CD8-positive, alpha-beta memory T cell (primary cell): ENCODE measurements at regions not wholly inside any gene's neighbourhood (a gene's known extent, or its start where the extent isn't known, plus 50 kb on each side); places are given as distances from the start of the nearest gene placed in this dataset.
"Not testable (repeated sequence)": the region's sequence is repeated elsewhere in the genome, so short reads cannot be mapped to it uniquely, and the experiment has no call there.

Experiments
- CTCF ChIA-PET: fragments of 350-600 bp; sonication (Branson Sonifier 250); formaldehyde crosslinking; loops from one replicate; lab custom pipeline; 2021; ENCODE audit warnings: antibody characterized with exemption; lab: Charles Lee
- POLR2A ChIA-PET: fragments of 350-600 bp; sonication (Branson Sonifier 250); formaldehyde crosslinking; loops from one replicate; lab custom pipeline; 2021; ENCODE audit warnings: antibody characterized with exemption; lab: Charles Lee
- DNase-seq, 5 donors: peaks; one replicate each; pipeline versions ENCODE4 v3.0.0 to v3.0.0-alpha.2; 2020 to 2022; ENCODE audit warnings: mixed read lengths in 1 of 5
- H3K27ac ChIP-seq: one replicate; pipeline ENCODE4 v1.7.0; 2013; ENCODE audit warnings: low read depth, mild to moderate bottlenecking, low read length, moderate library complexity
- H3K27me3 ChIP-seq: 2 replicates; pipeline ENCODE4 v1.7.0; 2013; ENCODE audit warnings: low read length, mild to moderate bottlenecking; ENCODE audit not compliant: insufficient read depth, poor library complexity, severe bottlenecking
- H3K36me3 ChIP-seq: 2 replicates; pipeline ENCODE4 v1.7.0; 2013; ENCODE audit warnings: mild to moderate bottlenecking, low read length, moderate library complexity; ENCODE audit not compliant: insufficient read depth
- H3K4me1 ChIP-seq: 2 replicates; pipeline ENCODE4 v1.7.0; 2013; ENCODE audit warnings: mild to moderate bottlenecking, low read length, moderate library complexity; ENCODE audit not compliant: insufficient read depth
- H3K4me3 ChIP-seq: 2 replicates; pipeline ENCODE4 v1.7.0; 2013; ENCODE audit warnings: mild to moderate bottlenecking, low read length
- H3K9me3 ChIP-seq: 2 replicates; pipeline ENCODE4 v1.7.0; 2013; ENCODE audit warnings: mild to moderate bottlenecking, low read length
- H3K27ac Mint-ChIP-seq, 8 donors: one replicate each; pipeline ENCODE4 v1.8.0; 2020 to 2021; ENCODE audit warnings: mixed read lengths in 8 of 8, mild to moderate bottlenecking in 6 of 8, inconsistent platforms in 3 of 8, moderate library complexity in 3 of 8
- H3K27me3 Mint-ChIP-seq, 2 donors: one replicate each; pipeline ENCODE4 v1.8.0; 2020 to 2021; ENCODE audit warnings: mixed read lengths in 2 of 2, mild to moderate bottlenecking in 1 of 2, moderate library complexity in 1 of 2
- H3K36me3 Mint-ChIP-seq, 3 donors: one replicate each; pipeline ENCODE4 v1.8.0; 2020 to 2021; ENCODE audit warnings: mixed read lengths in 3 of 3, inconsistent platforms in 1 of 3, mild to moderate bottlenecking in 1 of 3
- H3K4me1 Mint-ChIP-seq, 3 donors: one replicate each; pipeline ENCODE4 v1.8.0; 2020 to 2021; ENCODE audit warnings: mixed read lengths in 3 of 3, inconsistent platforms in 1 of 3, mild to moderate bottlenecking in 1 of 3
- H3K4me3 Mint-ChIP-seq, 7 donors: one replicate each; pipeline ENCODE4 v1.8.0; 2020 to 2021; ENCODE audit warnings: mixed read lengths in 7 of 7, mild to moderate bottlenecking in 6 of 7, moderate library complexity in 4 of 7, inconsistent platforms in 2 of 7
- H3K9me3 Mint-ChIP-seq, 5 donors: one replicate each; pipeline ENCODE4 v1.8.0; 2020 to 2022; ENCODE audit warnings: mixed read lengths in 5 of 5, mild to moderate bottlenecking in 3 of 5, moderate library complexity in 2 of 5, inconsistent platforms in 1 of 5

DNA sequence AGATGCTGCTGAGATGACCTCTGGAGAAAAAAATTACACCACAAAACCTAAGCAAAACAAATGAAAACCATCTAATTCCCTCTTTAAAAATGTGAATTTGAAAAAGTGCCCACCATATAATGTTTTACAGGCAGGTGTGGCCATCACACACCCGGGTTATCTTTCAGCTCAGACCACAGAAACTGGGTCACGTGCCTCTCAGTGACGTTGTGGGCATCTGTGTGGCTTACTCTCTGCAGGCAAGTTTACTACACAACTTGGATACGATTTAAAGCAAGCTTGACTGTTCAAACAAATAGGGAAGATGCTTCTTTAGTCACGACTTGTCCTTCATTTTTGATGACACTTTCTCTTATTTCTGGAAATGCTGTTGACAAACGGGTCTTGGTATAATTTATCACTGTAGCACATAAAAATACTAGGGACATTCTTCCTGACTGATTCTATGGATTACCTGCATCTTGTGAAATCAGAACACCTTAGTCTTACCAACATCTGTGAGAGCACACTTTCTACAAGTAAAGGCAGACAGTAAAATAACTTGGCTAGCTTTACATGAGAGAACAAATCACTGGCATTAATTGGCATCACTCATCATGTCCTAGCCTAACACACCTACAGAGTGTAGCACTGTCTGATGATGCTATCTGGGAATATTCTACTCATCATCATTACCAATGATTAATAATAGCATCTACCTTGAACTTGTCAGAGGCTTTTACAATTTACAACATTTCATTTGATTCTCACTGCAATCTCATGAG lies 89.3 kb upstream of the EDEM3 start:
- H3K4me3 Mint-ChIP-seq: peak overlapping the region; percentile 49 to 69 (median 62)
- peaks cover 36% of the 10 kb centered on the region for H3K4me1 ChIP-seq
- H3K27me3 Mint-ChIP-seq: no peaks in the 10 kb centered on the region
- peaks cover under 1 to 2% (median under 1%) of the 10 kb centered on the region in 3 donors for H3K36me3 Mint-ChIP-seq
- H3K4me3 ChIP-seq: no peak overlapping the region
- no peaks in the 10 kb centered on the region for H3K27me3 ChIP-seq
- no peaks in the 10 kb centered on the region for H3K36me3 ChIP-seq
- DNase-seq: peak in 4 of 5 donors; percentile 63 to 90 (median 78)
- peak overlapping the region; percentile 1 for H3K27ac ChIP-seq
- CTCF ChIA-PET: interaction anchor here (0.7 to 1.4 kb wide), 5 partner anchors 11 to 130 kb away, joined by 3 read pairs; partner anchors contain the start of gene NIBAN1
- H3K9me3 ChIP-seq: no peaks in the 10 kb centered on the region
- POLR2A ChIA-PET: interaction anchor here (0.9 to 1.4 kb wide), 5 partner anchors 15 to 130 kb away, joined by 3 to 7 read pairs (median 3); partner anchors contain the start of gene NIBAN1
- peak overlapping the region; percentile 88 to 98 (median 95) for H3K27ac Mint-ChIP-seq
- no peaks in the 10 kb centered on the region for H3K9me3 Mint-ChIP-seq
- H3K4me1 Mint-ChIP-seq: peaks cover 43 to 55% (median 54%) of the 10 kb centered on the region in 3 donors

GRCh38 chr1:184840596-184840995 lies 85.9 kb upstream of the EDEM3 start:
- peak overlapping the region; percentile 41 to 72 (median 61) for H3K4me3 Mint-ChIP-seq
- peak in 4 of 5 donors; percentile 6 to 86 (median 46) for DNase-seq
- Histone ChIP-seq H3K4me3 (no peak overlapping the region), H3K27me3 (no peaks in the 10 kb centered on the region), H3K4me1 (peaks cover 36% of the 10 kb centered on the region), H3K36me3 (no peaks in the 10 kb centered on the region), H3K27ac (peak overlapping the region; percentile 68), H3K9me3 (no peaks in the 10 kb centered on the region)
- ChIA-PET CTCF (interaction anchor here (0.9 to 1.4 kb wide), 2 partner anchors 26 to 35 kb away, joined by 4 read pairs; no protein-coding TSS in a partner anchor), POLR2A (interaction anchor here (0.6 kb wide), 1 partner anchor 488 kb away, joined by 5 read pairs; no protein-coding TSS in a partner anchor)
- no peaks in the 10 kb centered on the region for H3K27me3 Mint-ChIP-seq
- H3K9me3 Mint-ChIP-seq: no peaks in the 10 kb centered on the region
- peak overlapping the region; percentile 89 to 99 (median 96) for H3K27ac Mint-ChIP-seq
- peaks cover 12 to 17% (median 14%) of the 10 kb centered on the region in 3 donors for H3K36me3 Mint-ChIP-seq
- peaks cover 47 to 71% (median 66%) of the 10 kb centered on the region in 3 donors for H3K4me1 Mint-ChIP-seq

DNA sequence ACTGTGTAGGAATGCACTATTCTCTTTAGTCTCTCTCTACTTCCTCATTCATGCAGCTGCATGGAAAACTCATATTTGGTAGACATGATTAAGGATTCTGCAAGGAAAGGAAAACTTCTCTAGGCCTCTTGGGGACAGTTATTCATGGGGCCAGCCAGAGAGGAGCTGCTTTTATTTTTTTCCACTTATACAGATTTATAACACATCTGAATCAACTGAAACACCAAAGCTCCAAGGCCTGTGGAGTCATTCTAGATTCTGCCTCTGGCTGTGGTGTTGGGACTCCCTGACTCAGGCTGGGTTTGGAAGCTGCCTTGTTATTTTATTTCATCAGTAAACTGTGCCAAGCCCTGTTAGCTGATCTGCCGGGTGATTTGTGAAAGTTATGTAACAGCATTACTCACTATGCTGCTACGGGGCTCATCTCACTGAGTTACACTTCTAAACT lies 83.9 kb upstream of the EDEM3 start:
- peak in 1 of 5 donors; percentile 3 for DNase-seq
- Mint-ChIP-seq H3K9me3 (peaks cover 0 to 4% (median 0%) of the 10 kb centered on the region in 5 donors), H3K27me3 (no peaks in the 10 kb centered on the region), H3K4me3 (peak overlapping the region in 1 of 7 donors; percentile 50), H3K36me3 (peaks cover 16 to 23% (median 20%) of the 10 kb centered on the region in 3 donors), H3K27ac (peak overlapping the region; percentile 35 to 95 (median 84)), H3K4me1 (peaks cover 33 to 55% (median 50%) of the 10 kb centered on the region in 3 donors)
- Histone ChIP-seq H3K36me3 (no peaks in the 10 kb centered on the region), H3K27me3 (no peaks in the 10 kb centered on the region), H3K9me3 (no peaks in the 10 kb centered on the region), H3K4me3 (no peak overlapping the region), H3K4me1 (peaks cover 23% of the 10 kb centered on the region), H3K27ac (no peak overlapping the region)
- POLR2A ChIA-PET: no interaction called here
- CTCF ChIA-PET: no interaction called here

DNA sequence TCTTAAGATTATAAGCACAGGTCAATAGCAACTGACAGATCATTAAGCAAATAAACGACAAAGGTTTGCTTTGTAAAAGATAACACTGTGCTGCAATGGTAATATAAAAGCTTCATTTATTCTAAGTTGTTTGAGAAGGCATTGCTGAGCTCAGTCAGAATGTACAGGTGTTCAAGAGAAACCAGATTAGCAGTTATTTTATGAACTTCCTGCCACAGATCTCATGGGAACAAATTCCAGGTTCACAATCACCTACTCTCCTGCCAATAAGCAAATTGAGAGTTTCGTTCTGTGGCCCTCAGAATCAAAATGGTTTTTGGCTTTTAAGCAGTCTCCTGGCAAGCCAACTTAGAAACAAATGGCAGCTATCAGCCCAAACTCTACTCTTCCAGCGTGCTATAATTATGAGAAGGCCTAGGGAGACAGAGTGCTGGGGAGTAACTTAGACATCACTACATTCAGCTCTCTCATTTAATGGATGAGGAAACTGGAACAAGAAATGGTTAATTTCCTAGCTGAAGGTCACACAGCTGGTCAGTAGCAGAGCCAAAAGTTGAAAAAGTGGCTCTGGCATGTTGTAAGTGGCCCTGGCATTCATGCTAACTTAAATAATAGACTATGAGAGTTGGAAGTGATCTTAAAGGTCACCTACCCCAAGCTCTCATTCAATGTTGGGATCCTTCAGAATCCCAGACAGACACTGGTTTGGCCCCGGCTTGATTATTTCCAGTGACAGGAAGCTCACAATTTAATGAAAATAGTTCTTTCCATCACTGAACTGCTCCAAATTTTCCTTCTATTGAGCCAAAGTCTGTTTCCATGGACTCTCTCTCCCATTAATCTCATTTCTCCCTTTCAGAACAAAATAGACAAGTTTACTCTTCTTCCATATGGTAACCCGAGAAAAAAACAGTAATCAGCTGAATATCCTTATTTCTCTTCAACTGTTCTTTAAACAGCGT lies 82.6 kb upstream of the EDEM3 start:
- Histone ChIP-seq H3K27ac (no peak overlapping the region), H3K36me3 (no peaks in the 10 kb centered on the region), H3K27me3 (no peaks in the 10 kb centered on the region), H3K4me3 (no peak overlapping the region), H3K4me1 (peaks cover 15% of the 10 kb centered on the region), H3K9me3 (no peaks in the 10 kb centered on the region)
- Mint-ChIP-seq H3K4me1 (peaks cover 24 to 42% (median 38%) of the 10 kb centered on the region in 3 donors), H3K27ac (peak overlapping the region in 6 of 8 donors; percentile 54 to 95 (median 87)), H3K9me3 (peaks cover 0 to 4% (median 0%) of the 10 kb centered on the region in 5 donors), H3K36me3 (peaks cover 20 to 23% (median 21%) of the 10 kb centered on the region in 3 donors), H3K27me3 (no peaks in the 10 kb centered on the region), H3K4me3 (no peak overlapping the region)
- DNase-seq: no peak
- CTCF ChIA-PET: interaction anchor here (0.5 to 1.1 kb wide), 4 partner anchors 32 to 83 kb away, joined by 3 to 4 read pairs (median 3); partner anchors contain the start of gene EDEM3
- POLR2A ChIA-PET: no interaction called here

DNA sequence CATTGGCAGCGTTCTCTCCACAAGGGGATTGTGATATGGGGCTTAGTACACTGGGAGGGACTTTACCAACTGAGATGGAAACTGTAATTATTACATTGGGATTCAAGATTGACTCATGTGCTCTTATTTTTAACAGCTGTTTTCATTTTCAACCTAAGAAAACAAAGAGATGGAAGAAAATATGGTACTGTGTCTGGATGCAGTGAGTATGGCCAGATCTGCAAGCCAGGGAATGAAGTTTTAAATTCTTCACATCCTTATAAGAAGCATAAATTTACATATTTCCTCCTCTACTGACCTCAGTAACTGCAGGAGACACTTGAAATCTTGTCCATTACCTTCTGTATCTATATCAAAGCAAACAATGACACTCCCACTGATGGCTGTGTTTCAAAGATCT lies 81.5 kb upstream of the EDEM3 start:
- H3K27ac Mint-ChIP-seq: peak overlapping the region in 6 of 8 donors; percentile 0 to 90 (median 59)
- Histone ChIP-seq H3K27ac (no peak overlapping the region), H3K4me3 (no peak overlapping the region), H3K36me3 (no peaks in the 10 kb centered on the region), H3K4me1 (peaks cover 4% of the 10 kb centered on the region), H3K9me3 (no peaks in the 10 kb centered on the region), H3K27me3 (no peaks in the 10 kb centered on the region)
- peaks cover 30 to 31% (median 31%) of the 10 kb centered on the region in 3 donors for H3K36me3 Mint-ChIP-seq
- ChIA-PET POLR2A (no interaction called here), CTCF (no interaction called here)
- H3K9me3 Mint-ChIP-seq: peaks cover 0 to 4% (median 0%) of the 10 kb centered on the region in 5 donors
- DNase-seq: no peak
- no peak overlapping the region for H3K4me3 Mint-ChIP-seq
- H3K27me3 Mint-ChIP-seq: no peaks in the 10 kb centered on the region
- peaks cover 17 to 31% (median 27%) of the 10 kb centered on the region in 3 donors for H3K4me1 Mint-ChIP-seq

DNA sequence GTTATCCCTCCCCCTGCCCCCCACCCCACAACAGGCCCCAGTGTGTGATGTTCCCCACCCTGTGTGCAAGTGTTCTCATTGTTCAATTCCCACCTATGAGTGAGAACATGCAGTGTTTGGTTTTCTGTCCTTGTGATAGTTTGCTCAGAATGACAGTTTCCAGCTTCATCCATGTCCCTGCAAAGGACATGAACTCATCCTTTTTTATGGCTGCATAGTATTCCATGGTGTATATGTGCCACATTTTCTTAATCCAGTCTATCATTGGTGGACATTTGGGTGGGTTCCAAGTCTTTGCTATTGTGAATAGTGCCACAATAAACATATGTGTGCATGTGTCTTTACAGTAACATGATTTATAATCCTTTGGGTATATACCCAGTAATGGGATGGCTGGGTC lies 79.3 kb upstream of the EDEM3 start:
- DNase-seq, H3K9me3 ChIP-seq, H3K27ac ChIP-seq, CTCF ChIA-PET, H3K27me3 ChIP-seq, H3K27me3 Mint-ChIP-seq, POLR2A ChIA-PET, H3K4me3 Mint-ChIP-seq, H3K4me1 ChIP-seq, H3K36me3 ChIP-seq, H3K4me3 ChIP-seq, H3K9me3 Mint-ChIP-seq: not testable (repeated sequence)
- Mint-ChIP-seq H3K4me1 (peaks cover 4 to 18% (median 11%) of the 10 kb centered on the region in 3 donors), H3K36me3 (peaks cover 34 to 46% (median 43%) of the 10 kb centered on the region in 3 donors), H3K27ac (peak overlapping the region in 1 of 8 donors; percentile 43)

DNA sequence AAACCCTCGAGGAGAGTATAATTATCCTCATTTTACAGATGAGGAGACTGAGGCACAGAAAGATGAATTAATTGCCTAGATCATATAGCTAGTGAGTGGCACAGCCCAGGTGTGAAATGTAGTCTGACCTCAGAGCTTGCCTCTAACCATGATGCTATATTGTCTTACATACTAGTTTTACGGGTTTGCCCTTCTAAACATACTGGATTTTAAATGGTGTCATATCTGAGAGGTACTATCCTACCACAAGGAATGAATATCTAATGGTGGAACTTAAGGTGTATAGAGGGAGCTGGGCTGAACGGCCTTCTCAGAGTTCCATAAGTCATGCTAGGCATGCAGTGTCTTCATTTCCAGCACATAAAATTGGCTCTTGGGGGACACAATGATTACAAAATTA lies 77.9 kb upstream of the EDEM3 start:
- DNase-seq: no peak
- Mint-ChIP-seq H3K4me1 (peaks cover 0 to 3% (median 0%) of the 10 kb centered on the region in 3 donors), H3K27ac (peak overlapping the region in 2 of 8 donors; percentile 32 to 46), H3K4me3 (no peak overlapping the region), H3K27me3 (no peaks in the 10 kb centered on the region), H3K9me3 (peaks cover 0 to 4% (median 0%) of the 10 kb centered on the region in 5 donors), H3K36me3 (peaks cover 29 to 52% (median 31%) of the 10 kb centered on the region in 3 donors)
- H3K36me3 ChIP-seq: no peaks in the 10 kb centered on the region
- POLR2A ChIA-PET: no interaction called here
- CTCF ChIA-PET: interaction anchor here (0.7 to 1.6 kb wide), 4 partner anchors 11 to 149 kb away, joined by 3 read pairs; no protein-coding TSS in a partner anchor
- H3K27ac ChIP-seq: no peak overlapping the region
- H3K27me3 ChIP-seq: no peaks in the 10 kb centered on the region
- no peaks in the 10 kb centered on the region for H3K4me1 ChIP-seq
- H3K9me3 ChIP-seq: no peaks in the 10 kb centered on the region
- H3K4me3 ChIP-seq: no peak overlapping the region
